Subcutaneous abdominal adipose tissue (tissue), 5 donors: ENCODE measurements at regions not wholly inside any gene's neighbourhood (a gene's known extent, or its start where the extent isn't known, plus 50 kb on each side); places are given as distances from the start of the nearest gene placed in this dataset.

Experiments used
- H3K27ac ChIP-seq: one replicate; pipeline ENCODE4 v1.7.0; 2013; ENCODE audit warnings: low read depth, mild to moderate bottlenecking, inconsistent platforms, low read length, moderate library complexity
- H3K27me3 ChIP-seq, 5 donors: one replicate each; pipeline ENCODE4 v1.7.0; 2013; ENCODE audit warnings: low read length in 5 of 5, inconsistent platforms in 1 of 5; ENCODE audit not compliant: control insufficient read depth in 5 of 5, insufficient read depth in 4 of 5
- H3K36me3 ChIP-seq, 5 donors: one replicate each; pipeline ENCODE4 v1.7.0; 2013; ENCODE audit warnings: low read length in 5 of 5; ENCODE audit not compliant: control insufficient read depth in 5 of 5, insufficient read depth in 5 of 5
- H3K4me1 ChIP-seq, 5 donors: one replicate each; pipeline ENCODE4 v1.7.0; 2013; ENCODE audit warnings: low read length in 5 of 5, mild to moderate bottlenecking in 3 of 5, moderate library complexity in 1 of 5; ENCODE audit not compliant: control insufficient read depth in 5 of 5, insufficient read depth in 5 of 5
- H3K4me3 ChIP-seq, 5 donors: one replicate each; pipeline ENCODE4 v1.7.0; 2013; ENCODE audit warnings: low read length in 5 of 5, low read depth in 1 of 5
- H3K9ac ChIP-seq, 5 donors: one replicate each; pipeline ENCODE4 v1.7.0; 2013; ENCODE audit warnings: low read length in 5 of 5, mild to moderate bottlenecking in 4 of 5, moderate library complexity in 3 of 5
- H3K9me3 ChIP-seq, 5 donors: one replicate each; pipeline ENCODE4 v1.7.0; 2013; ENCODE audit warnings: low read length in 5 of 5; ENCODE audit not compliant: control insufficient read depth in 5 of 5
- donor health status: healthy.
- donor health status: healthy.
- donor health status: healthy.
- donor health status: healthy.
- donor health status: healthy.

GRCh38 chr16:65634291-65634690 is 512.4 kb upstream of the CDH11 start:
- H3K9ac ChIP-seq: no peak overlapping the region
- peaks cover 0 to 4% (median 0%) of the 10 kb centered on the region in 5 donors for H3K27me3 ChIP-seq
- no peaks in the 10 kb centered on the region for H3K9me3 ChIP-seq
- H3K27ac ChIP-seq: no peak overlapping the region
- no peaks in the 10 kb centered on the region for H3K4me1 ChIP-seq
- H3K4me3 ChIP-seq: no peak overlapping the region
- H3K36me3 ChIP-seq: no peaks in the 10 kb centered on the region

- H3K9ac ChIP-seq: no peak overlapping the region
- H3K27ac ChIP-seq: no peak overlapping the region
- H3K27me3 ChIP-seq: peaks cover 0 to 27% (median 2%) of the 10 kb centered on the region in 5 donors
- H3K36me3 ChIP-seq: no peaks in the 10 kb centered on the region
- no peaks in the 10 kb centered on the region for H3K9me3 ChIP-seq
- H3K4me3 ChIP-seq: no peak overlapping the region
- H3K4me1 ChIP-seq: no peaks in the 10 kb centered on the region
Measured at GRCh38 chr16:65624666-65625065, 502.8 kb upstream of the CDH11 start.

GRCh38 chr16:65624229-65624628 is 502.4 kb upstream of the CDH11 start:
- peaks cover 0 to 27% (median 2%) of the 10 kb centered on the region in 5 donors for H3K27me3 ChIP-seq

GRCh38 chr16:65622871-65623270 is 501.0 kb upstream of the CDH11 start:
- Histone ChIP-seq H3K27me3 (peaks cover 0 to 27% (median 2%) of the 10 kb centered on the region in 5 donors), H3K4me3 (no peak overlapping the region), H3K27ac (no peak overlapping the region), H3K9me3 (no peaks in the 10 kb centered on the region), H3K36me3 (no peaks in the 10 kb centered on the region), H3K9ac (no peak overlapping the region), H3K4me1 (no peaks in the 10 kb centered on the region)

More at GRCh38 chr16:65624229-65624628, 502.4 kb upstream of the CDH11 start:
- Histone ChIP-seq H3K27ac (no peak overlapping the region), H3K9ac (no peak overlapping the region), H3K9me3 (no peaks in the 10 kb centered on the region), H3K4me3 (no peak overlapping the region), H3K4me1 (no peaks in the 10 kb centered on the region), H3K36me3 (no peaks in the 10 kb centered on the region)

GRCh38 chr16:65622151-65622550 is 500.3 kb upstream of the CDH11 start:
- Histone ChIP-seq H3K27ac (no peak overlapping the region), H3K27me3 (peaks cover 0 to 27% (median 2%) of the 10 kb centered on the region in 5 donors), H3K4me3 (no peak overlapping the region), H3K9ac (no peak overlapping the region), H3K4me1 (no peaks in the 10 kb centered on the region), H3K9me3 (no peaks in the 10 kb centered on the region), H3K36me3 (no peaks in the 10 kb centered on the region)

GRCh38 chr16:65621640-65622039 is 499.8 kb upstream of the CDH11 start:
- Histone ChIP-seq H3K36me3 (no peaks in the 10 kb centered on the region), H3K9me3 (no peaks in the 10 kb centered on the region), H3K27me3 (peaks cover 0 to 26% (median 2%) of the 10 kb centered on the region in 5 donors), H3K4me1 (no peaks in the 10 kb centered on the region), H3K9ac (no peak overlapping the region), H3K4me3 (no peak overlapping the region), H3K27ac (no peak overlapping the region)

GRCh38 chr16:65619606-65620005 is 497.7 kb upstream of the CDH11 start:
- Histone ChIP-seq H3K36me3 (no peaks in the 10 kb centered on the region), H3K4me3 (no peak overlapping the region), H3K9me3 (no peaks in the 10 kb centered on the region), H3K27me3 (peaks cover 0 to 20% (median 2%) of the 10 kb centered on the region in 5 donors), H3K9ac (no peak overlapping the region), H3K4me1 (no peaks in the 10 kb centered on the region), H3K27ac (no peak overlapping the region)

GRCh38 chr16:65618931-65619330 is 497.1 kb upstream of the CDH11 start:
- Histone ChIP-seq H3K27me3 (peaks cover 0 to 18% (median 2%) of the 10 kb centered on the region in 5 donors), H3K4me3 (no peak overlapping the region), H3K9ac (no peak overlapping the region), H3K4me1 (no peaks in the 10 kb centered on the region), H3K9me3 (peaks cover 0 to 4% (median 0%) of the 10 kb centered on the region in 5 donors), H3K27ac (no peak overlapping the region), H3K36me3 (no peaks in the 10 kb centered on the region)

- Histone ChIP-seq H3K27me3 (peaks cover 0 to 18% (median 2%) of the 10 kb centered on the region in 5 donors), H3K4me3 (no peak overlapping the region), H3K27ac (no peak overlapping the region), H3K9ac (no peak overlapping the region), H3K36me3 (no peaks in the 10 kb centered on the region), H3K4me1 (no peaks in the 10 kb centered on the region), H3K9me3 (peaks cover 0 to 4% (median 0%) of the 10 kb centered on the region in 5 donors)
Measured at GRCh38 chr16:65618333-65618732, 496.5 kb upstream of the CDH11 start.

- H3K27me3 ChIP-seq: peaks cover 0 to 18% (median 0%) of the 10 kb centered on the region in 5 donors
- H3K4me3 ChIP-seq: no peak overlapping the region
- H3K36me3 ChIP-seq: no peaks in the 10 kb centered on the region
- no peaks in the 10 kb centered on the region for H3K4me1 ChIP-seq
- no peak overlapping the region for H3K27ac ChIP-seq
- H3K9me3 ChIP-seq: peaks cover 0 to 4% (median 0%) of the 10 kb centered on the region in 5 donors
- no peak overlapping the region for H3K9ac ChIP-seq
Measured at GRCh38 chr16:65617421-65617820, 495.6 kb upstream of the CDH11 start.

- H3K27ac ChIP-seq: no peak overlapping the region
- H3K27me3 ChIP-seq: no peaks in the 10 kb centered on the region
- H3K4me3 ChIP-seq: no peak overlapping the region
- no peaks in the 10 kb centered on the region for H3K4me1 ChIP-seq
- H3K9me3 ChIP-seq: peaks cover 0 to 4% (median 0%) of the 10 kb centered on the region in 5 donors
- H3K36me3 ChIP-seq: no peaks in the 10 kb centered on the region
- H3K9ac ChIP-seq: no peak overlapping the region
Measured at GRCh38 chr16:65608455-65608854, 486.6 kb upstream of the CDH11 start.
